RWPE2 (cell line): ENCODE measurements at regions not wholly inside any gene's neighbourhood (a gene's known extent, or its start where the extent isn't known, plus 50 kb on each side); places are given as distances from the start of the nearest gene placed in this dataset.

Source experiments
- ATAC-seq: fragments of 200-7000 bp; cut with Tn5 transposase; 3 replicates; pipeline ENCODE4 v1.9.1; 2021; ENCODE audit warnings: low read depth
- DNase-seq: peaks from one replicate; pipeline ENCODE4 v3.0.0-alpha.2; 2020; ENCODE audit warnings: low spot score
- H3K27ac ChIP-seq: fragments of 450-650 bp; 2 replicates; pipeline ENCODE4 v1.5.1; 2017; ENCODE audit warnings: mild to moderate bottlenecking; ENCODE audit not compliant: poor library complexity, severe bottlenecking
- H3K27me3 ChIP-seq: fragments of 250-450 bp; sonication (Bioruptor Pico); 2 replicates; pipeline ENCODE4 v1.5.1; 2021; ENCODE audit warnings: mild to moderate bottlenecking, moderate library complexity; ENCODE audit not compliant: insufficient read depth, poor library complexity, severe bottlenecking
- H3K36me3 ChIP-seq: fragments of 250-450 bp; sonication (Bioruptor Pico); 2 replicates; pipeline ENCODE4 v1.5.1; 2020; ENCODE audit warnings: low read depth, mild to moderate bottlenecking, moderate library complexity
- H3K4me1 ChIP-seq: fragments of 250-450 bp; sonication (Bioruptor Pico); 2 replicates; pipeline ENCODE4 v1.5.1; 2021; ENCODE audit warnings: mild to moderate bottlenecking, moderate library complexity; ENCODE audit not compliant: insufficient read depth, poor library complexity, severe bottlenecking
- H3K4me3 ChIP-seq: fragments of 250-450 bp; sonication (Bioruptor Pico); 2 replicates; pipeline ENCODE4 v1.5.1; 2021; ENCODE audit warnings: mild to moderate bottlenecking, moderate library complexity; ENCODE audit not compliant: severe bottlenecking
- H3K9me3 ChIP-seq: fragments of 250-450 bp; sonication (Bioruptor Pico); 2 replicates; pipeline ENCODE4 v1.5.1; 2021; ENCODE audit warnings: mild to moderate bottlenecking, moderate library complexity; ENCODE audit not compliant: severe bottlenecking
- TF ChIP-seq, protein P1 (sequence below): fragments of 450-650 bp; IDR thresholded peaks from one replicate; pipeline ENCODE4 v1.5.1; 2017; ENCODE audit warnings: mild to moderate bottlenecking, moderate library complexity; ENCODE audit not compliant: poor library complexity, severe bottlenecking

DNA sequence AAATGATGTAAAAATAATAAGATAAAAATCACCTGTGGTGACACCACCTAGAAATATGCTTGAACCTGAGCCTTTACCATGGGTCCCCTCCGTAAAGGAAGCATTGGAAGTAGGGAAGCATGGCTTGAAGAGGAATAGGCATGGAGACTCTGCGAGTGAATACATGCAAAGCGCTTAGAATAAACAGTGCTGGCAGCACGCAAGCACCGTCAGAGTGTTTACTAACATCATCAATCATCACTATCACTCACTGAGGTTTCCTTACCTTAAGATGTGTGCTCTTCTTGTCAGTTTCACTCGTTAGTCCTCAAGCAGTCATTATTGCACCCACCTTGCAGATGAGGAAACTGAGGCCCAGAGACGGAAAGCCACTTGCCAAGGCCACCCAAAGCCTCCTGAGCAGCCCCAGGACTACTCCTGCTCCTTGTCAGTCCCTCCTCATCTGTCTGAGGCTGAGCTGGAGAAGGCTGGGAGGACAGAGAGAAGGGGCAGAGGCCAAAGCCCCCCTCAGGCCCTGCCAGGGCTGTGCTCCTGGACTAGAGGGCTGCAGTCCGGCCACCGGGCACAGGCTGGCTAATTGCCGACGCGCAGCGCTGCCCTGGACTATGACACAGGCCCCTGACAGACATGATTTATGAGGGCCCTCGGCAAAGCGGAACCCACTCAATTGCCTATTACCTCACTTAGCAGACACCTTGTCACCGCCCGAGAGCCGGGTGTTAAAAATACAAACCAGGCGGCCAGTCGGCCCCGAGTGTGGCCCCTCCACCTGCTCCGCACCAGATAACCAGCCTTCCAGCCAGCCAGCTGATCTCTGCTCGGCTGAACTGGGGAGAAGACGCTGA, 168.9 kb downstream of the MN1 start:
- Histone ChIP-seq H3K27ac (no peak overlapping the region), H3K4me1 (no peaks in the 10 kb centered on the region), H3K9me3 (no peaks in the 10 kb centered on the region), H3K4me3 (no peak overlapping the region), H3K36me3 (no peaks in the 10 kb centered on the region), H3K27me3 (no peaks in the 10 kb centered on the region)
- ATAC-seq = no peak
- TF ChIP-seq, protein P1, sequence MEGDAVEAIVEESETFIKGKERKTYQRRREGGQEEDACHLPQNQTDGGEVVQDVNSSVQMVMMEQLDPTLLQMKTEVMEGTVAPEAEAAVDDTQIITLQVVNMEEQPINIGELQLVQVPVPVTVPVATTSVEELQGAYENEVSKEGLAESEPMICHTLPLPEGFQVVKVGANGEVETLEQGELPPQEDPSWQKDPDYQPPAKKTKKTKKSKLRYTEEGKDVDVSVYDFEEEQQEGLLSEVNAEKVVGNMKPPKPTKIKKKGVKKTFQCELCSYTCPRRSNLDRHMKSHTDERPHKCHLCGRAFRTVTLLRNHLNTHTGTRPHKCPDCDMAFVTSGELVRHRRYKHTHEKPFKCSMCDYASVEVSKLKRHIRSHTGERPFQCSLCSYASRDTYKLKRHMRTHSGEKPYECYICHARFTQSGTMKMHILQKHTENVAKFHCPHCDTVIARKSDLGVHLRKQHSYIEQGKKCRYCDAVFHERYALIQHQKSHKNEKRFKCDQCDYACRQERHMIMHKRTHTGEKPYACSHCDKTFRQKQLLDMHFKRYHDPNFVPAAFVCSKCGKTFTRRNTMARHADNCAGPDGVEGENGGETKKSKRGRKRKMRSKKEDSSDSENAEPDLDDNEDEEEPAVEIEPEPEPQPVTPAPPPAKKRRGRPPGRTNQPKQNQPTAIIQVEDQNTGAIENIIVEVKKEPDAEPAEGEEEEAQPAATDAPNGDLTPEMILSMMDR = no peak
- DNase-seq = no peak

DNA sequence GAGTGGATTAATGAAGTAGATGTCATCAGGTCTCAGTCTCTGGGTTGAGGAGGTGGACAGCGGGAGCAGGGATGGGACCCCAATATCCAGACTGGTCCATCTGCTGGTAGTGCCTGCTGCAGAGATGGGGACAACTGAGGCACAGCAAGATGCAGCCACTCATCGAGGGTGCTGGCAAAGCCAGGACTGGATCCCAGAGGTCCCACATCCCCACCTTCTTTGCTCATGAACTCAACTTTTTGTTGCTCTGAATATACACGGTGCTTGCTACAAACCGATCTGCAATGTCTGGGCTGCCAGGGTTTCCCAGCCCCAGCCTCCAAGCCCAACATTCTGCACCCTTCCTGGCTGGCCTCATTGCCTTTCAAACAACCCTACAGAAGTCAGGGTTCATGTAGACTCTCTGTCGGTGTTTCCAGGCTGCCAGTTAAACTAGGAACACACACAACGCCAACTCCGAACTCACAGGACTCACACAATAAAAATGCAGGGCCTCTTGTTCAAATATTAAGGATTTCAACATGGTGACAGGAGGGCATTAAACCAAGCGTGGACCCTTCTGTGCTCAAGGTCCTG, 168.2 kb downstream of the MN1 start:
- TF ChIP-seq, protein P1 = no peak
- no peak for ATAC-seq
- Histone ChIP-seq H3K4me1 (no peaks in the 10 kb centered on the region), H3K27ac (no peak overlapping the region), H3K4me3 (no peak overlapping the region), H3K36me3 (no peaks in the 10 kb centered on the region), H3K9me3 (no peaks in the 10 kb centered on the region), H3K27me3 (no peaks in the 10 kb centered on the region)
- no peak for DNase-seq

- TF ChIP-seq, protein P1 = no peak
These were observed 167.4 kb downstream of the MN1 start for GRCh38 chr22:27634043-27634740.

GRCh38 chr22:27635435-27635834, 166.1 kb downstream of the MN1 start:
- TF ChIP-seq, protein P1 = no peak
- Histone ChIP-seq H3K27ac (no peak overlapping the region), H3K36me3 (no peaks in the 10 kb centered on the region), H3K4me1 (no peaks in the 10 kb centered on the region), H3K27me3 (no peaks in the 10 kb centered on the region), H3K4me3 (no peak overlapping the region), H3K9me3 (no peaks in the 10 kb centered on the region)
- DNase-seq (no peak), ATAC-seq (no peak)

More at GRCh38 chr22:27634043-27634740, 167.4 kb downstream of the MN1 start:
- ATAC-seq = no peak
- Histone ChIP-seq H3K9me3 (no peaks in the 10 kb centered on the region), H3K27ac (no peak overlapping the region), H3K4me1 (no peaks in the 10 kb centered on the region), H3K4me3 (no peak overlapping the region), H3K27me3 (no peaks in the 10 kb centered on the region), H3K36me3 (no peaks in the 10 kb centered on the region)
- DNase-seq = no peak
